ENCODE measurements at regions not wholly inside any gene's neighbourhood (a gene's known extent, or its start where the extent isn't known, plus 50 kb on each side); places are given as distances from the start of the nearest gene placed in this dataset.

GRCh38 chr5:33067291-33067690, 356.2 kb downstream of the NPR3 start:
- no peaks in the 10 kb centered on the region for H3F3A ChIP-seq (ENCODE audit: insufficient read depth, low read length, poor library complexity, severe bottlenecking)
- no peak overlapping the region for H3K4me3 ChIP-seq (ENCODE audit: low read length)
- H4K20me1 ChIP-seq (ENCODE audit: insufficient read depth): no peaks in the 10 kb centered on the region
- no peaks in the 10 kb centered on the region for H3K27me3 ChIP-seq (ENCODE audit: insufficient read depth, low read depth, low read length)
- no peak overlapping the region for H2AFZ ChIP-seq (ENCODE audit: low read depth, low read length)
- H3K27ac ChIP-seq (ENCODE audit: low read length): no peak overlapping the region
- H3K9me2 ChIP-seq (ENCODE audit: insufficient read depth, low read length): no peaks in the 10 kb centered on the region
- H3K36me3 ChIP-seq (ENCODE audit: insufficient read depth, low read length): no peaks in the 10 kb centered on the region
- no peak for TF ChIP-seq REST (IDR thresholded peaks at IDR 0.05; ENCODE audit: borderline replicate concordance)
- TF ChIP-seq POLR2AphosphoS5 (IDR thresholded peaks at IDR 0.05): no peak
- TF ChIP-seq EZH2 (IDR thresholded peaks at IDR 0.05; ENCODE audit: borderline replicate concordance, insufficient read depth, low read length, poor library complexity, severe bottlenecking): no peak
- TF ChIP-seq CTCF (IDR thresholded peaks at IDR 0.05; ENCODE audit: poor library complexity, severe bottlenecking): no peak
- TF ChIP-seq EP300 (conservative IDR thresholded peaks at IDR 0.05; ENCODE audit: poor library complexity, severe bottlenecking): no peak
- TF ChIP-seq MXI1 (conservative IDR thresholded peaks at IDR 0.05; ENCODE audit: poor library complexity, severe bottlenecking): no peak
- no peak for TF ChIP-seq RAD21 (conservative IDR thresholded peaks at IDR 0.05)
- TF ChIP-seq SMC3 (conservative IDR thresholded peaks at IDR 0.05; ENCODE audit: poor library complexity): no peak
- H3K9ac ChIP-seq (ENCODE audit: low read length): no peak overlapping the region
- no peaks in the 10 kb centered on the region for H3K79me2 ChIP-seq (replicated peaks; ENCODE audit: insufficient read depth, low read length)
- H3K9me3 ChIP-seq (ENCODE audit: low read length): no peaks in the 10 kb centered on the region
- H3K4me2 ChIP-seq (ENCODE audit: low read length): no peak overlapping the region

DNA sequence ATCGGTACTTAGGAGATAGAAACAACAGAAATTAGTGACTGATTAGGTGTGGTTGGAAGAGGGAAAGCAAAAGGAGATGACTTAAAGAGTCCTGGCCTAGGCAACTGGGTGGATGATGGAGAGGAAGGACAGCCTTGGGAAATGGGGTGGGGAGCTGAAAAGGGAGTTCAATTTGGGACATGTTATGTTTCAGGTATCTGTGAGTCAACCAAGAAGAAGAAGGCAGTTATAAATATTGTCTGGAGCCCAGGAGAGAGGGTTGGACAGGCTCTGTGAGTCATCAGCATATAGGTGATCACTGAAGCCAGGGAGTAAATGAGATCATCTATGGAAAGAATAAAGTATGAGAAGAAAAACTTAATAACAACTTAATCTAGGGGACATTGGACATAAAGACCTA, 357.7 kb downstream of the NPR3 start:
- TF ChIP-seq CTCF (IDR thresholded peaks at IDR 0.05; ENCODE audit: poor library complexity, severe bottlenecking) (no peak), MXI1 (conservative IDR thresholded peaks at IDR 0.05; ENCODE audit: poor library complexity, severe bottlenecking) (no peak), SMC3 (conservative IDR thresholded peaks at IDR 0.05; ENCODE audit: poor library complexity) (no peak), REST (IDR thresholded peaks at IDR 0.05; ENCODE audit: borderline replicate concordance) (no peak), POLR2AphosphoS5 (IDR thresholded peaks at IDR 0.05) (no peak), EZH2 (IDR thresholded peaks at IDR 0.05; ENCODE audit: borderline replicate concordance, insufficient read depth, low read length, poor library complexity, severe bottlenecking) (no peak), TAF1 (IDR thresholded peaks at IDR 0.05; ENCODE audit: low read depth) (no peak), RAD21 (conservative IDR thresholded peaks at IDR 0.05) (no peak), EP300 (conservative IDR thresholded peaks at IDR 0.05; ENCODE audit: poor library complexity, severe bottlenecking) (no peak)
- no peaks in the 10 kb centered on the region for H3K79me2 ChIP-seq (replicated peaks; ENCODE audit: insufficient read depth, low read length)
- H2AFZ ChIP-seq (ENCODE audit: low read depth, low read length): no peak overlapping the region
- H3F3A ChIP-seq (ENCODE audit: insufficient read depth, low read length, poor library complexity, severe bottlenecking): no peaks in the 10 kb centered on the region
- no peaks in the 10 kb centered on the region for H3K36me3 ChIP-seq (ENCODE audit: insufficient read depth, low read length)
- no peaks in the 10 kb centered on the region for H3K9me3 ChIP-seq (ENCODE audit: low read length)
- H3K9ac ChIP-seq (ENCODE audit: low read length): no peak overlapping the region
- H3K4me2 ChIP-seq (ENCODE audit: low read length): no peak overlapping the region
- no peaks in the 10 kb centered on the region for H3K9me2 ChIP-seq (ENCODE audit: insufficient read depth, low read length)
- H4K20me1 ChIP-seq (ENCODE audit: insufficient read depth): no peaks in the 10 kb centered on the region
- no peak overlapping the region for H3K4me3 ChIP-seq (ENCODE audit: low read length)
- H3K27me3 ChIP-seq (ENCODE audit: insufficient read depth, low read depth, low read length): no peaks in the 10 kb centered on the region
- no peak overlapping the region for H3K27ac ChIP-seq (ENCODE audit: low read length)

Measured in neural cell (in vitro differentiated cells).